NCI-H187 treated with DMSO at 0.1 percent for 48 hours (cell line): ENCODE measurements at regions not wholly inside any gene's neighbourhood (a gene's known extent, or its start where the extent isn't known, plus 50 kb on each side); places are given as distances from the start of the nearest gene placed in this dataset.

ENCODE experiments used
- DNase-seq: peaks from one replicate; lab custom pipeline; 2025; lab: John Stamatoyannopoulos, UW

- DNase-seq = no peak
Measured at GRCh38 chr20:63116412-63117106, 99.4 kb downstream of the YTHDF1 start.

- no peak for DNase-seq
Measured at GRCh38 chr20:63115651-63116411, 100.1 kb downstream of the YTHDF1 start.

GRCh38 chr20:63114693-63115311, 101.1 kb downstream of the YTHDF1 start:
- peak; percentile 77 for DNase-seq

GRCh38 chr20:63114006-63114692, 101.8 kb downstream of the YTHDF1 start:
- DNase-seq = no peak

GRCh38 chr20:63112491-63113219, 103.3 kb downstream of the YTHDF1 start:
- DNase-seq = no peak

GRCh38 chr20:63108247-63108646, 101.5 kb upstream of the BHLHE23 start:
- no peak for DNase-seq

GRCh38 chr20:63107449-63108200, 100.9 kb upstream of the BHLHE23 start:
- no peak for DNase-seq

- DNase-seq = no peak
Measured at GRCh38 chr20:63106765-63107448, 100.1 kb upstream of the BHLHE23 start.

GRCh38 chr20:63106108-63106764, 99.5 kb upstream of the BHLHE23 start:
- DNase-seq = no peak

GRCh38 chr20:63105211-63106107, 98.7 kb upstream of the BHLHE23 start:
- DNase-seq = no peak

GRCh38 chr20:63104312-63105181, 97.8 kb upstream of the BHLHE23 start:
- DNase-seq = no peak

GRCh38 chr20:63103402-63104311, 96.9 kb upstream of the BHLHE23 start:
- no peak for DNase-seq

GRCh38 chr20:63102721-63103375, 96.1 kb upstream of the BHLHE23 start:
- DNase-seq = no peak

GRCh38 chr20:63101781-63102720, 95.3 kb upstream of the BHLHE23 start:
- no peak for DNase-seq
